ENCODE measurements at regions not wholly inside any gene's neighbourhood (a gene's known extent, or its start where the extent isn't known, plus 50 kb on each side); places are given as distances from the start of the nearest gene placed in this dataset.
"Not testable (repeated sequence)": the region's sequence is repeated elsewhere in the genome, so short reads cannot be mapped to it uniquely, and the experiment has no call there.

DNA sequence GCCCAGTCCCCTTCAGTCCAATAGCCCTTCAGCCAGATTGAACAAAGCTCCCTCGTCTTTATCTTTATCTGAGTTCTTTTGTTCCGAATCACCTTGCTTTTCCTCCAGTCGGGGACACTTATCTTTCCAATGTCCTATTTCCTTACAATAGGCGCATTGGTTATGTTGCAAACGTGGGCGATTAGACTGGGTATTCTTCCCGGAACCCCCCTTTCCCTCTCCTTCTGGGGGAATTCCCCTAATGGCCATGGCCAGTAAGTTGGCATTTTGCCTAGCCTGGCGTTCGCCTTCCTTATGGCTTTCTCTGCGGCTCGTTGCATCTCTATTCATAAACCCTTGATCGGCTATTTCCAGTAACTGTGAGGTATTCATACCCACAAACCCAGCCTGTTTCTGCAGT lies 82.2 kb upstream of the VEPH1 start:
- no peak for TF ChIP-seq MYC (IDR thresholded peaks at IDR 0.05; ENCODE audit: low read depth, low read length)
- TF ChIP-seq CTCF (IDR thresholded peaks at IDR 0.05; ENCODE audit: low read depth, low read length) = no peak
- no peak for TF ChIP-seq MAX (IDR thresholded peaks at IDR 0.05; ENCODE audit: low read depth, low read length)
- no peak for TF ChIP-seq POLR2A (IDR thresholded peaks at IDR 0.05; ENCODE audit: extremely low read depth, insufficient read length)
- DNase-seq (ENCODE audit: low read depth) = no peak

DNA sequence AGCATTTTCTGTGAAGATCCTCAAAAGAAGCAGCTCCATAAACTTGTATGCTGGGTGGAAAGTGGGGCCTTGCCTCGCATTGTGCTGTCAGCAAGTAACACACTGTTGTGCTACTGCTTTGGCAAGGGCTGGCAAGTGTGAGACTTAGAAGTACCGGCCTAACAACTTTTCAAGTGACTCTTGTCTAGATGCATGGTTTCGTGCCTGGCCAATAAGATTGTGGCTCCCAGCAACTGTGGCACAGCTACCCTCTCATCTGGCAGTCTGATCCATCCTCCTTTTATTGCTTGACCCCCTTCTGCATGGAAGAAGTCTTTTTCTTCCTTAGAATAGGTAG lies 79.4 kb upstream of the VEPH1 start:
- no peak for DNase-seq (ENCODE audit: low read depth)
- TF ChIP-seq CTCF (IDR thresholded peaks at IDR 0.05; ENCODE audit: low read depth, low read length) (no peak), MYC (IDR thresholded peaks at IDR 0.05; ENCODE audit: low read depth, low read length) (no peak), MAX (IDR thresholded peaks at IDR 0.05; ENCODE audit: low read depth, low read length) (no peak), POLR2A (IDR thresholded peaks at IDR 0.05; ENCODE audit: extremely low read depth, insufficient read length) (no peak)
- no peak overlapping the region for H3K4me3 ChIP-seq (ENCODE audit: low read depth, low read length)

More for the DNA sequence above, 82.2 kb upstream of the VEPH1 start:
- no peak overlapping the region for H3K4me3 ChIP-seq (ENCODE audit: low read depth, low read length)

DNA sequence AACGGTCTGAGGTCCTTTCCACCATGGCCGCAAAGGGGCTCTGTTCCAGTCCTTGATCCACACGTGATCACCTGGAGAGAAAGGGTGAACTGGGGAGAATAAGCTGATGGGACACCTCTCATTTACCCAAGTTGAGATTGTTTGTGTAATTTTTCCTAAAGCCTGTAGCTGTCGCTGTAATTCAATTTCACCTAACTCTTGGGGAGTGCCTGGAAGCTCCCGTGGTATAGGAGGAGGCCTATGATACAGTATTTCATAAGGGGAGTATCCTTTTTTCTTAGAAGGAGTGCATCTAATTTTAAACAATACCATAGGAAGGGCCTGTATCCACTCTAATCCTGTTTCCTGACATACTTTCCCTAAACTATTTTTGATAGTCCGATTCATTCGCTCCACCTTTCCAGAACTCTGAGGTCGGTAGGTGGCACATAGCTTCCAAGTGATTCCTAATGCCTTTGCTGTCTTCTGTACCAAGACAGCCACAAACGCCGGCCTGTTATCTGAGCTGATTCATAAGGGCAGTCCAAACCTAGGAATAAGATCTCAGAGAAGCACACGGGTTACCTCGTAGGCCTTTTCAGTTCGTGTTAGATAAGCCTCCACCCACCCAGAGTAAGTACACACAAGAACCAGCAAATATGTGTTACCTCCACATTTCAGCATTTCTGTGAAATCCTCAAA lies 78.9 kb upstream of the VEPH1 start:
- peak; percentile 12 for DNase-seq (ENCODE audit: low read depth)
- not testable (repeated sequence) for H3K4me3 ChIP-seq (ENCODE audit: low read depth, low read length)

GRCh38 chr3:157581371-157581770 lies 78.2 kb upstream of the VEPH1 start:
- DNase-seq (ENCODE audit: low read depth) = no peak
- TF ChIP-seq MYC (IDR thresholded peaks at IDR 0.05; ENCODE audit: low read depth, low read length) (no peak), POLR2A (IDR thresholded peaks at IDR 0.05; ENCODE audit: extremely low read depth, insufficient read length) (no peak), MAX (IDR thresholded peaks at IDR 0.05; ENCODE audit: low read depth, low read length) (no peak), CTCF (IDR thresholded peaks at IDR 0.05; ENCODE audit: low read depth, low read length) (no peak)

DNA sequence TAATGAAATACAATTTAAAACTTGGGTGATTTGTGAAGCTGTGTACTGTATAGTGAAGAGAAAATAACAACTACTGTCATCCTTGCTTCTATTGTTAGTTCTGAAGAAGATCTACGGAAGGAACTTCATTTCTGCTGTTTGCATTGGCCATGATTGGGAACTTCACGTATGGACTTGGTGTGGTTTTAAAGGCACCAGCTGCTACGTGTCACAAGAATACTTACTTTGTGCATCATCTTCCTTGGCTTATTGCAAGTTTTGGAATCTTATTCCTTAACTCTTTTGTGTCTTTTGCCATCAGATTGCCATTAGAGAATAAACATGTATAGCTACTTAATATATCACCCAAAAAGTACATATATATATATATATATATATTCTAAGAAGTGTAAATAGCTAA lies 75.0 kb upstream of the VEPH1 start:
- no peak for DNase-seq (ENCODE audit: low read depth)
- no peak for TF ChIP-seq MYC (IDR thresholded peaks at IDR 0.05; ENCODE audit: low read depth, low read length)
- no peak for TF ChIP-seq POLR2A (IDR thresholded peaks at IDR 0.05; ENCODE audit: extremely low read depth, insufficient read length)
- TF ChIP-seq CTCF (IDR thresholded peaks at IDR 0.05; ENCODE audit: low read depth, low read length) = no peak
- no peak for TF ChIP-seq MAX (IDR thresholded peaks at IDR 0.05; ENCODE audit: low read depth, low read length)
- no peak overlapping the region for H3K4me3 ChIP-seq (ENCODE audit: low read depth, low read length)

More at GRCh38 chr3:157581371-157581770, 78.2 kb upstream of the VEPH1 start:
- no peak overlapping the region for H3K4me3 ChIP-seq (ENCODE audit: low read depth, low read length)

DNA sequence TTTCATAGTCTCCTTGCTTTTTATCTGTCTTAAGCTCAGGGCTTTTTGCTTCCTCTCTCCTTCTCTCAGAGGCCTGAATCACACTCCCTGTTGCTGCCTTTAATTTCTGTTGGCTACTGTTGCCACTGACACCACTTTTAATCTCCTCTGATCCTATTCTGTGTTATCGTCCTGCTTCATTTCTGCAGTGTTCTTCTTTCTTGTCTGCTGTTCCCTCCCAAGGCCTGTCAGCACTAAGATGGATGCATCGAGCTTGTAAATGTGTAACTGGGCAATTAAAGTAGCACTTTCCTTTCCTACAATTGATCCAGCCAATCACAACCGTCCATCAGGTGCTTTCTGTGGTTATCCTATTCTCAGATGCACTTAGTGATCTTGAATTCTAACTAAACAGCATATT lies 71.3 kb upstream of the VEPH1 start:
- DNase-seq (ENCODE audit: low read depth) = no peak
- H3K4me3 ChIP-seq (ENCODE audit: low read depth, low read length) = no peak overlapping the region
- no peak for TF ChIP-seq MYC (IDR thresholded peaks at IDR 0.05; ENCODE audit: low read depth, low read length)
- TF ChIP-seq CTCF (IDR thresholded peaks at IDR 0.05; ENCODE audit: low read depth, low read length) = no peak
- TF ChIP-seq MAX (IDR thresholded peaks at IDR 0.05; ENCODE audit: low read depth, low read length) = no peak
- TF ChIP-seq POLR2A (IDR thresholded peaks at IDR 0.05; ENCODE audit: extremely low read depth, insufficient read length) = no peak
